LNCaP clone FGC (cell line): ENCODE measurements at regions not wholly inside any gene's neighbourhood (a gene's known extent, or its start where the extent isn't known, plus 50 kb on each side); places are given as distances from the start of the nearest gene placed in this dataset.

Experiments
- DNase-seq: peaks from one replicate; pipeline ENCODE4 v3.0.0-alpha.2; 2011; ENCODE audit warnings: low read depth
- H3K4me3 ChIP-seq: 2 replicates; pipeline ENCODE4 v1.5.1; 2011; ENCODE audit warnings: mild to moderate bottlenecking, low read depth, low read length, control low read depth
- TF ChIP-seq, protein P1 (sequence below): IDR thresholded peaks from 2 replicates; pipeline ENCODE4 v1.5.1; 2012; ENCODE audit warnings: mild to moderate bottlenecking; ENCODE audit not compliant: control insufficient read depth, insufficient read depth; ENCODE audit errors: extremely low read depth

DNA sequence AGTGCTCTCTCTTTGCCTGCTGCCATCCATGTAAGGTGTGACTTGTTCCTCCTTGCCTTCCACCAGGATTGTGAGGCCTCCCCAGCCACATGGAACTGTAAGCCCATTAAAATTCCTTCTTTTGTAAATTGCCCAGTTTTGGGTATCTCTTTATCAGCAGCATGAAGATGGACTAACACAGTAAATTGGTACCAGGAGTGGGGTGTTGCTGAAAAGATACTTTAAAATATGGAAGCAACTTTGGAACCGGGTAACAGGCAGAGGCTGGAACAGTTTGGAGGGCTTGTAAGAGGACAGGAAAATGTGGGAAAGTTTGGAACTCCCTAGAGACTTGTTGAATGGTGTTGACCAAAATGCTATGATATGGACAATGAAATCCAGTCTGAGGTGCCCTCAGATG is 63.8 kb upstream of the PPP1R9A start:
- no peak for DNase-seq
- TF ChIP-seq, protein P1, sequence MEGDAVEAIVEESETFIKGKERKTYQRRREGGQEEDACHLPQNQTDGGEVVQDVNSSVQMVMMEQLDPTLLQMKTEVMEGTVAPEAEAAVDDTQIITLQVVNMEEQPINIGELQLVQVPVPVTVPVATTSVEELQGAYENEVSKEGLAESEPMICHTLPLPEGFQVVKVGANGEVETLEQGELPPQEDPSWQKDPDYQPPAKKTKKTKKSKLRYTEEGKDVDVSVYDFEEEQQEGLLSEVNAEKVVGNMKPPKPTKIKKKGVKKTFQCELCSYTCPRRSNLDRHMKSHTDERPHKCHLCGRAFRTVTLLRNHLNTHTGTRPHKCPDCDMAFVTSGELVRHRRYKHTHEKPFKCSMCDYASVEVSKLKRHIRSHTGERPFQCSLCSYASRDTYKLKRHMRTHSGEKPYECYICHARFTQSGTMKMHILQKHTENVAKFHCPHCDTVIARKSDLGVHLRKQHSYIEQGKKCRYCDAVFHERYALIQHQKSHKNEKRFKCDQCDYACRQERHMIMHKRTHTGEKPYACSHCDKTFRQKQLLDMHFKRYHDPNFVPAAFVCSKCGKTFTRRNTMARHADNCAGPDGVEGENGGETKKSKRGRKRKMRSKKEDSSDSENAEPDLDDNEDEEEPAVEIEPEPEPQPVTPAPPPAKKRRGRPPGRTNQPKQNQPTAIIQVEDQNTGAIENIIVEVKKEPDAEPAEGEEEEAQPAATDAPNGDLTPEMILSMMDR = no peak
- H3K4me3 ChIP-seq = no peak overlapping the region

DNA sequence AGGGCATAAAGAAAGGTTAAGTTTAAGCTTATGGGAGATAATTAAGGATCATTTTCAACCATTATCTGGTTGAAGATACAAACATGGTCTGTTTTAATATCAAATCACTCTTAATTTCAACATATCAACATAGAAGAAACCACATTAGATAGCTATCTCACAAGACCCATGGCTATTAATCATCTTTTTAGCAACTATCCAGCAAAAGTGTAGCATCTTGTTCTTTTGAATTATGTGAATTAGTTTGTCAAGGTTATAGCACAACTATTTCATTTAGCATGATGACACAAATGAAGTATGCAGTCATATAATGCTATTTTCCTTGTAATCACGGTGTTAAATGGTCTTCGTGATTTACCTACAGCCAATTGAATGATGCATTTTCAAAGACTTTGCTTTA is 58.9 kb upstream of the PPP1R9A start:
- no peak for DNase-seq
- H3K4me3 ChIP-seq = no peak overlapping the region
- TF ChIP-seq, protein P1 = no peak

DNA sequence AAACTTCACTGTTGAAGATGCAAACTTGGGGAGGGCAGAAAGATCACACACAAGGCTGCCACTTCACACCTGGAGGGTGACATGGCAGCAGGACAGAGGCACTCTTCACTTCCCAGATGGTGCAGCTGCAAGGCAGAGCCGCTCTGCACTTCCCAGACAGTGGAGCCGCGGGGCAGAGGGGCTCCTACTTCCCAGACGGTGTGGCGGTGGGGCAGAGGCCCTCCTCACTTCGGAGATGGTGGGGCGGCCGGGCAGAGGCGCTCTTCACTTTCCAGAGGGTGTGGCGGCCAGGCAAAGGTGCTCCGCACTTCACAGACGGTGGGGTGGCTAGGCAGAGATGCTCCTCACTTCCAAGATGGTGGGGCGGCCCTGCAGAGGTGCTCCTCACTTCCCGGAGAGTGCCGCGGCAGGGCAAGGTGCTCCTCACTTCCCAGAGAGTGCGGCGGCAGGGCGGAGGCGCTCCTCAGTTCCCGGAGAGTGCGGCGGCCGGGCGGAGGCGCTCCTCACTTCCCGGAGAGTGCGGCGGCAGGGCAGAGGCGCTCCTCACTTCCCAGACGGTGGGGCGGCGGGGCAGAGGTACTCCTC is 58.3 kb upstream of the PPP1R9A start:
- H3K4me3 ChIP-seq = no peak overlapping the region
- TF ChIP-seq, protein P1 = no peak
- no peak for DNase-seq

DNA sequence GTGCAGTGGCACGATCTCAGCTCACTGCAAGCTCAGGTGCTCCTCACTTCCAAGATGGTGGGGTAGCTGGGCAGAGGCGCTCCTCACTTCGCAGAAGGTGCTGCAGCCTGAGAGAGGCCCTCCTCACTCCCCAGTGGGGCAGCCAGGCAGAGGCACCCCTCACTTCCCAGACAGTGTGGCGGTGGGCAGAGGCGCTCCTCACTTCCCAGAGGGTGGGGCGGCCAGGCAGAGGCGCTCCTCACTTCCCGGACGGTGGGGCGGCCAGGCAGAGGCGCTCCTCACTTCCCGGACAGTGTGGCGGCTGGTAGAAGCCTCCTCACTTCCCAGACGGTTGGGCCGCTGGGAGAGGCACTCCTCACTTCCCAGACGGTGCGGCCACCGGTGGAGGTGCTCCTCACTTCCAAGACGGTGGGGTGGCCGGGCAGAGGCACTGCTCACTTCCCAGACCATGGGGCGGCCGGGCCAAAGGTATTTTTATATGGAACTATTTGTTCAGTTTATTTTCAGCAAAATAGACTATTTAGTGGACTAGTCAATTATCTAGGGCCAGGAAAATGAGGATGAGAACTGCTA is 57.7 kb upstream of the PPP1R9A start:
- TF ChIP-seq, protein P1 = no peak
- no peak overlapping the region for H3K4me3 ChIP-seq
- DNase-seq = no peak

DNA sequence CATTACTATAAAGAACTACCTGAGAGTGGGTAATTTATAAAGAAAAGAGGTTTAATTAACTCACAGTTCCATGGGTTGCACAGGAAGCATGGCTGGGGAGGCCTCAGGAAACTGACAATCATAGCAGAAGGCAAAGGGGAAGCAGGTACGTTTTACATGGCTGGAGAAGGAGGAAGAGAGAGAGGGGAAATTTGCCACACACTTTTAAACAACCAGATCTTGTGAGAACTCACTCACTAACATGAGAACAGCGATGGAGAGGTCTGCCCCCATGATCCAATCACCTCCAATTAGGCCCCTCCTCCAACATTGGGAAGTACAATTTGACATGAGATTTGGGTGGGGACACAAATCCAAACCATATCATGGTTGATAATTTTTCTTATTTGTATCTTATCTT is 51.8 kb upstream of the PPP1R9A start:
- TF ChIP-seq, protein P1 = no peak
- no peak for DNase-seq
- H3K4me3 ChIP-seq = no peak overlapping the region

DNA sequence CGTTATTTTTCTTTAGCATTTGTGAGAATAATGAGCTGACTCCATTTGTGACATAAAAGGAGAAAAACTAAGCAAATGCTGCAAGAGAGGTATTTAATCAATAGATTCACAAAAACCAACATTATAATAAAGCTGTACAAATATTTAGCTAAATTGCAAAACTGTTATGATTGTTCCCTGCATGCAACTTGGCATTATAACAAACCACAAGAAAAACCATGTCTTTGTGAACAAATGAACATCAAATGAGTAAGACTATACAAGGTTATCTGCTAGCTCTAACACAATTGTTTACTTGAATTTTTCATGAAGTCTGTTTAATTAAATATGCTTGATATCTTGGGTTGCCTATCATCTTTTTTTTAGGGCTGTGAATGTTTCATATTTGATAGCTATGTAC is 50.8 kb upstream of the PPP1R9A start:
- TF ChIP-seq, protein P1 = no peak
- DNase-seq = no peak
- no peak overlapping the region for H3K4me3 ChIP-seq
